ENCODE measurements at regions not wholly inside any gene's neighbourhood (a gene's known extent, or its start where the extent isn't known, plus 50 kb on each side); places are given as distances from the start of the nearest gene placed in this dataset.

DNA sequence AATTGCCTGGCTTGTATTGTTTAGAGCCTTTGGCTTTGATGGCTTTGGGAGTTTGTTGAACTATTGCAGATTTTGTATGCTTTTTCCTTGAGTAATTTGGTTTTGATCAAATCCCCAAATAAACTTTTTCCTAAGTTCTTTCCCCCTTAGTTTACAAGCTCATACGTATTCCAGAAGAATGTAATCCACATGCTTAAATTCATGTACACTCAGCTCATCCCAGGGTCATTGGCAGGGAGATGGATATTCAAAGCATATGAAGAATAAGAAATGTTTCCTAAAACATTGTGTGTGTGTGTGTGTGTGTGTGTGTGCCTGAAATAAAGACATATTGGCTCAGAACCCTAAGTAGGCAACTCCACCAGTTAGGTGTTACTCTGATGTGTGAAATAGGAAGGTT is 89.4 kb downstream of the TMEM30B start:
- DNase-seq = no peak

DNA sequence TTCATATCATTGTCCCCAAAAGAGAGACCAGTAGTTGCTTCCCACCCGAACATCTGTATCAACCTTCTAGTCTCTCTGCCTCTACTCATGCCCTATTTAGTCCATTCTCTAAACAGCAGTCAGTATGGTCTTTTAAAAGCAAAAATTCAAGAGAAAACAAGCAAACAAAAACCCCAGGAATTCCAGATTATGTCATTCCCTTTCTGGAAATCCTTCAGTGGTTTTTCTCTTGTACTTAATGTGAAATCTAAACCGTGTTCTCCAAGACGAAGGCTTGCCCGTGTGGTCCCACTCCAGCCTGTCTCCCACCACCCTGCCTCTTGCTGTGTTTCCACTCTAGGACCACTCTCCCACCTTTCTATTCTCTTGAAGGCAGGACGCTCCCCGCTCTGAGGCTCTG is 90.8 kb downstream of the TMEM30B start:
- DNase-seq = no peak

DNA sequence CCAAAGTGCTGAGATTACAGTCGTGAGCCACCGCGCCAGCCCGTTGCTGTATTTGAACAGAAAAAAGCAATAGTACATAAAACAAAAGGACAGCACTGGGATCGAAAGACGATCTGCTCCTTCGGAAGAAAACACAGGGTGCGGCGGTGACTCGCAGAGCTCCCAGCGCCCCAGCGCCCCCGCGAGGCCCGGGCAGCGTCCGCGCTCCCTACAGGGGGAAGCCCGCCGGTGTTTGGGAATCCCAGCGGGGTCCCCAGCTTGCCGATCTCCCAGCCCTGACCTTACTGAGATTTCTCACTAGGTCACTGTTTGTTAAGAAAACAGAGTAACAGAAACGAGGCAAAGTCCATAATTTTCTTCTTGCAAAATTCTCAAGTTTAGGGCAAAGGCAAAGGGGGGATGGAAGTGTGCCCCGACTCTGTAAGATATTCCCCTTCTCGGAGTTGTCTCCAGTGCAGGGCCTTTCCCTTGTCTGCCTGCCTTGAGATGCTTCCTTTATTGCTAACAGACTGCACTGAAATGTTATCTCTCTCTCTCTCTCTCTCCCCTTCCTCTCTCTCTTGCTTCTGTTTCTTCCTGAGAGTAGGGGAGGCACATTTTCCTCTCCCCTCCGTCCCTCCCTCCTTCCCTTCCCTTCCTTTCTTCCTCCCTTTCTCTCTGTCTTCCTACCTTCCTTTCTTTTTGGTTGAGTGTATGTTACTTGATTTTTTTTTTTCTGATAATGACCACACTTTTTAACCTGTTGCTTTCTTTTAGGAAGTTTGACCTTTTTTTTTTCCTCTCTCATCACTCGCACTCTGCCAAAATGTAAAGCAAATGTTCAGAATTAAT is 91.9 kb downstream of the TMEM30B start:
- DNase-seq = peak; percentile 6

DNA sequence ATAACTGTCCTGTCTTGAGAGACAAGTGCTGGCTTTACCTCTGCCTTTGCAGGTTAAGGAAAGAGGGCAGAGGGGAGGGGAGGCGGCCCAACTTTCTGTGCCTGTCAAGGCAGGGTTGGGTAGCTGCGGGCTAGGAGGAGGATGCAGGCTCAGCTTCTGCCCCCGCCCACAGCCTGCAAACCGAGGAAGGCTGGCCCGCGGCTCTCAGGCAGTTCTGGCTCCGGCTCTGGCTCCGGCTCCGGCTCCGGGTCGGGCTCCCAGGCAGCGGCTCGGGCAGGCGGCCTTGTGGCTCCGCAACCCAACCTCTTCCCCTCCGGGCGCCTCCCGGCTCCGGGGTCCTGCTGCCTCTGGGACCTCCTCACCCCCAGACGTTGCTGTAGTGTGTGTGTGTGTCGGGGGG is 92.9 kb downstream of the TMEM30B start:
- no peak for DNase-seq

DNA sequence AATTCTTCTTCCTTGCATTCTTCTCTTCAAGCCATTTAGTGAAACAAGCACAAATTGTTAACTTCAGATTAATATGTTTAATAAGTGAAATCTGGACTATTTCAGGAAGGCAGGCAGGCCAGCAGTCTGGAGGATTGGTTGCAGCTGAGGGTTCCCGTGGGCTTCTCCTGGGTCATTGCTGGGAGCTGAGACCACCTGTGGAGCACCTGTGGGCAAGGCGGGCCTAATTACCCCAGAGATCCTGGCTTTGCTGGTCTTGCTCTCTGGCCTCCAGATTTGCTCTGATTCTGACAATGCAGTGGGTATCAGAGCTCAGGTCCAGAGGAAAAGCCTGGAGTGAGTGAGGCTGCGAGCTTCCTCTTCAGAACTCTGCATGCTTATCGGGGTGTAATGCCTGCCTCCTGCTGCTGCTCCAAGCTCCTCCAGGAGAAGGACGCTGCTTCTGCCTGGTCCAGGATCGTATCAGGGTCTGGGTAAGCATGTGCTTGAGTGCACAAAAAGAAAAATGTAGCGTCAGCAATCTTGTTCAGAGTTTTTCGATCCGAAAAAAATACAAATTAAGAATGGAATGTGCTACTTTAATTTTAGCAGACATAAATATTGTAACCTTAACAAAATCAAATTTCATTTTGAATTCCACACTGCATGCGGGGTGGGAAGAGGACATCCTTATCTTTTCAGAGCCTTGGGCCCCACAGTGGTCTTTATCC is 93.8 kb downstream of the TMEM30B start:
- DNase-seq = no peak

DNA sequence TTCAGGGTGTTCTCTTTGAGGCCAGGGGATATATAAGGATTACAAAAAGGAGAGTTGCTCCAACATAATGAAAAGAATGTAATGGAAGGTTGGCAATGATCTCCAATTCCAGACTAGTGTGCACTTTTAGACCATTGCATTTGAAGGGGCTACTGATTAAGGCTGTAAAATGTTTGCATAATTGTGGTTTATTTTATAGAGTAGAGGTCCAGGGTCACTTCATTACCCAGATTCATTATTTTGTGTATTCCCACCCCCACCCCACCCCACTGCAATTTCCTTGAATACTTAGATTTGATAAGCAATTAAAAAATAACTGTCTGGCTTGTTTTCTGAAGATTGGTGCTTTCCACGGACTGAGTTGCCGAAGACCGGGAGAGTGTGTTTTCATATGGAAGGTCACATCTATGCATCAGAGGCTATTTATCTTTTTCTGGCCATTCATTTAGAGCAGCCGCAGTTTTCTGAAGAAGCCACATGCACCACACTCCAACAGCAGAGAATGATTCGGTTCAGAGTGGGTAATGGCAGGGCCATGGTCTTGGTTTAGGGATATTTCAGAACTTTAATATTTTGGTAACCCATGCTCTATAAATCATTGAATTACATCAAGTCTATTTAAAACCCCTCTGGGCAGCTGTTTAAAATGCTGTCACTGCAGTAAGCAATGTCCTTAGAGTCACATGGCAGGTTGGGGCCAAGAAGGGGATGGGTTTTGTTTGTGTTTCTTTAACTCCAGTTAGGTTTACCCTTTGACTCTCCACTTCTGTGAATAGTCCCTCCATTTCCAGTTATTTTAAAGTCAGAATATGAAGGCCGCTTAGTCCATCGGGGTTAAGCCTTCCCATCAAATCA is 94.6 kb downstream of the TMEM30B start:
- DNase-seq = no peak

GRCh38 chr14:61185534-61185933 is 95.6 kb downstream of the TMEM30B start:
- DNase-seq = no peak

DNA sequence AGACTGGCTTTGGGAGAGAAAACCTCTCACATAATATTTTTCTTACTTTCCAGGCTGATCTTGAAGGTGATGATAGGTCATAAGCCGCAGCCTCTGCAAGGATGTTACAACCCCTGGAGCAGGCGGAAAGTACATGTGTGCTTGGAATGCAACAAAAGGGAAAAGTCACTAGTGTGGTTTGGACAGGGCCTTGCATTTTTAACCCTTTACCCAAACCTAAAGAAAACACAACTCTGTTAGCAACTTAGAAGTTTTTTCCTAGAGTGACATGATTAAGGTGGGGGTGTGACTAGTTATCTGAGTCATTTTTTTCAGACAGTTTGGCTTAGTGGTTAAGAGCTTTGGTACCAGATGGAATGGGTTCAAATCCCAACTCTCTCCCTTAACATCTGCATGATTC is 97.0 kb downstream of the TMEM30B start:
- DNase-seq = no peak

- DNase-seq = no peak
Observed at GRCh38 chr14:61183196-61183885, 97.8 kb downstream of the TMEM30B start.

DNA sequence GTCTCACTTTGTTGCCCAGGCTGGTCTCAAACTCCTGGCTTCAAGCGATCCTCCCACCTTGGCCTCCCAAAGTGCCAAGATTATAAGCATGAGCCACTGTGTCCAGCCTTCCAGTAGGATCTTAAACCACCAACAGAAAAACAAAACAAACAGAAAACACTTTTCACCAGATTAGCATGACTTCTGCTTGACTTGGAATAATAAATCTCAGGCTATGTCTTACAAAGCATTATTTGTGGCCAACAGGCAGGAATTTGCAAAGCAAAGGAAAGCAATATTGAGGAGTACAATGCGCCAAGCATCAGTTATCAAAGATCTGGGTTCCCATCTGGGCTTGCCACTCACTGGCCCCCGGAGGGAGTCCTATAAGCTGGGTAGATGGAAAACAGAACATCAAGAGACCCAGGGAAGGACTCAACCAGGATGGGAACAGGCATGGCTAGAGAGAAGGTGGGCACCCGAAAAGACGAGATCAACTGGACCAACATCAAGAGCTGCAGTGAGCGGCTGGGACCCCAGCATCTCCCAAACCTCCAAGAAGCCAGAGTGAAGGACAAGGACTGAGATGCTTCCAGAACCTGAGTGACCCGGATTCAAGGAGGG is 101.2 kb downstream of the TMEM30B start:
- DNase-seq = no peak

- no peak for DNase-seq
Observed at GRCh38 chr14:61179061-61179690, 102.0 kb downstream of the TMEM30B start.

- DNase-seq = no peak
Observed at GRCh38 chr14:61178226-61179060, 102.7 kb downstream of the TMEM30B start.

DNA sequence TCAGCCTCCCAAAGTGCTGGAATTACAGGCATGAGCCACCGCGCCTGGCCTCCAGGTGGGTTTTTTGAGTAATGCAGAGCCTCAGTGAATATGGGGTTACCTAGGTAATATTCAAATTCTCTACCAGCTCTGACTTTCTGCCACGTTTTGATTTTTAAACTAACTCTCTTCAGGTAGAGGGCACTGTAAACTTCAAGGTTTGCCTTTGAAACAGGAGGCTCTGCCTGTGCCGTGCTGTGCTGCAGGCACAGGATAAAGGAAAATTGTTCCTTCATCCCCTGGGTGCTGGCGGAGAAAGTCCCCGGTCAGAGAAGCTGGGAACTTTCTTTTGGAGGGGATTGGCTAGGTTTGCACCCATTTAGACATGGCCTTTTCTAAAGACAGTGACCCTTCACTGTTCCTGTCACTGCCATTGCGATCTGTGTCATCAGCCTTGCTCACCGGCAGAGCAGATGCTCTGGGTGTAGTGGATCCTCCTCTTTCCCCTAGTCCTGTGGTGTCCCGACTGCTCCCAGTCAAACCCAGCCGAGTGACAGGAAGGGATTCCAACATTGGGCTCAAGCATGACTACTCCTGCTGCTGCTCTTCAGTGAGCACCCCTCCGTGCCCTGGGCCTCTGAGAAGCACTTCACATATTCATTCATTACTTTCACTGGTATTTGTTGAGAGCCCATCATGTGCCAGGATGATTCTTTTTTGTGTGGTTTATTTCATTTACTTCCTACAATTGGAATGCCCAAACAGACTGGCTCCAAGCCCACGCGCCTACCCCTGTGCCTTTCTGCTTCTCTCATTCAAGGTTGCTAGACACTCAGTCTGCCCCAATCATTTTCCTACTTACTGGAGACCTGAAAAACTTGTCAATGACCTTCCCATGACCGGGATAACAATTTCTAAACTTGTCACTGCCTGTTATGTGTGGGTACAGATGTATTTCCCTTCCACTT is 103.6 kb downstream of the TMEM30B start:
- DNase-seq = no peak

GRCh38 chr14:61176686-61177085 is 104.5 kb downstream of the TMEM30B start:
- no peak for DNase-seq

DNA sequence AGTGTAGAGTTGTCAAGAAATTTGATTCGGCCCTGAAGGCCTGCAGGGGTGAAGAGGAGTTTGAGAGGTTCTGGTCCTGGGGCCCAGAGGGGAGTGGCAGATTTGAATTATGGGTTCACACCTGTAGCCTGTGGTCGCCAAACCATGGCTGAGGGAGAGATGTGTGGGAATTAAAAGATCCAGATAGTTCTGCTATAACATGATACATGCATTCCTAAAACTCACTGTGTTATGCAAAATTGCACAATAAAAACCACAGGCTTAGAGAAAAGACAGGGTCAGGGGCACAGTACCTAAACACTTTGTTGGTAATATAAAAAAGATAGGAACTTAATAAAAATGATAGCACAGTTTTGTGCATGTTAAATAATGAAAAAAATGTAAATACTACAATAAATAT is 106.2 kb downstream of the TMEM30B start:
- no peak for DNase-seq

- DNase-seq = no peak
Observed at GRCh38 chr14:61174441-61174891, 106.7 kb downstream of the TMEM30B start.

DNA sequence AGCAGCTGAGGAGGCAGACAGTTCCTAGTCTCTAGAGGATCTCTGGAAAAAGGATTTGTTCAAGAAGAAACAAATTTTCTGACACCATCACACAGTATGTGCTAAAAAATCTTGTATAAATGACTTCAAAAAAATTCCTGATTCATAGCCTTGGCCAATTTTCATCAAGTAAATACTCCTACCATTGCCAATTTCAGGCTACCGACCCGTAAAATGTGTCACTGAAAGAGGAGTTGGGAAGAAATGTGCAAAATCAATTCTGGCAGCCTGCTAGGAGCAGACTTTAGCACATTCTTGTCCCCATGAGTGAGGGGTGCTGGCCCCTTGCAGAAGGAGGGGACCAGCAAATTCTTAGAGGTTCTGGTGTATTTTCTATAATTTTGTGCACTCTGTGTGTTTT is 109.4 kb downstream of the TMEM30B start:
- no peak for DNase-seq

GRCh38 chr14:61168141-61168540 is 113.0 kb downstream of the TMEM30B start:
- no peak for DNase-seq

GRCh38 chr14:61167642-61168041 is 113.5 kb downstream of the TMEM30B start:
- no peak for DNase-seq

DNA sequence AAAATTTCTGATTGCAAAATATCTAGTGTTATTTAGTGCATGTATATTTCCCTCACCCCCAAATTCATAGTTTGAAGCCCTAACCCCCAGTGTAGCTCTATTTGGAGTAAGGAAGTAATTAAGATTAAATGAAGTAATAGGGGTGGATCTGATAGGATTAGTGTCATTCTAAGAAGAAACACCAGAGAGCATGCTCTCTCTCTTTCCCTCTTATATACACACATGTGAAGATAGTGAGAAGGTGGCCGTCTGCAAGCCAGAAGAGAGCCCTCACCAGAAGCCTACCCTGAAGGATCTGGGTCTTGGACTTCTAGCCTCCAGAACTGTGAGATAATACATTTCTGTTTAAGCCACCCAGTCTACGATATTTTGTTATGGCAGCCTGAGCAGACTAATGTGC is 120.3 kb downstream of the TMEM30B start:
- DNase-seq = no peak

Measured in midbrain (tissue), 1 donor.